ENCODE measurements at regions not wholly inside any gene's neighbourhood (a gene's known extent, or its start where the extent isn't known, plus 50 kb on each side); places are given as distances from the start of the nearest gene placed in this dataset.

- Histone ChIP-seq H4K20me1 (ENCODE audit: insufficient read depth, low read length) (no peaks in the 10 kb centered on the region), H2AFZ (ENCODE audit: low read depth, low read length) (no peak overlapping the region), H3K36me3 (ENCODE audit: insufficient read depth, low read length) (no peaks in the 10 kb centered on the region), H3K4me3 (ENCODE audit: low read depth in 1 of 2, low read length in 2 of 2) (no peak overlapping the region), H3K27me3 (ENCODE audit: insufficient read depth, low read length, poor library complexity) (no peaks in the 10 kb centered on the region), H3K9ac (ENCODE audit: low read depth, low read length) (no peak overlapping the region), H3K9me3 (ENCODE audit: insufficient read depth, low read length, severe bottlenecking) (no peaks in the 10 kb centered on the region), H3K79me2 (ENCODE audit: insufficient read depth, low read length) (no peaks in the 10 kb centered on the region), H3K27ac (ENCODE audit: low read length) (no peak overlapping the region), H3K4me2 (ENCODE audit: insufficient read depth, low read length) (no peak overlapping the region), H3K4me1 (ENCODE audit: insufficient read depth, low read length) (no peaks in the 10 kb centered on the region)
- TF ChIP-seq CTCF (IDR thresholded peaks at IDR 0.05; ENCODE audit: borderline replicate concordance, extremely low read depth, low read length, poor library complexity, severe bottlenecking), result no peak
- no peak for TF ChIP-seq EZH2 (IDR thresholded peaks at IDR 0.05; ENCODE audit: borderline replicate concordance, low read depth, low read length, severe bottlenecking)
- ATAC-seq (ENCODE audit: insufficient read depth, low read depth) (no peak), DNase-seq (no peak)
Measured at GRCh38 chr6:16832721-16833120, 71.5 kb upstream of the ATXN1 start.

GRCh38 chr6:16832043-16832567 is 70.8 kb upstream of the ATXN1 start:
- H3K36me3 ChIP-seq (ENCODE audit: insufficient read depth, low read length), result no peaks in the 10 kb centered on the region
- no peak for TF ChIP-seq EZH2 (IDR thresholded peaks at IDR 0.05; ENCODE audit: borderline replicate concordance, low read depth, low read length, severe bottlenecking)
- no peak for TF ChIP-seq CTCF (IDR thresholded peaks at IDR 0.05; ENCODE audit: borderline replicate concordance, extremely low read depth, low read length, poor library complexity, severe bottlenecking)
- no peaks in the 10 kb centered on the region for H4K20me1 ChIP-seq (ENCODE audit: insufficient read depth, low read length)
- H3K4me3 ChIP-seq (ENCODE audit: low read depth in 1 of 2, low read length in 2 of 2), result no peak overlapping the region
- H3K4me2 ChIP-seq (ENCODE audit: insufficient read depth, low read length), result no peak overlapping the region
- no peak for ATAC-seq (ENCODE audit: insufficient read depth, low read depth)
- no peaks in the 10 kb centered on the region for H3K79me2 ChIP-seq (ENCODE audit: insufficient read depth, low read length)
- no peak overlapping the region for H3K27ac ChIP-seq (ENCODE audit: low read length)
- H3K9ac ChIP-seq (ENCODE audit: low read depth, low read length), result no peak overlapping the region
- no peaks in the 10 kb centered on the region for H3K9me3 ChIP-seq (ENCODE audit: insufficient read depth, low read length, severe bottlenecking)
- no peaks in the 10 kb centered on the region for H3K27me3 ChIP-seq (ENCODE audit: insufficient read depth, low read length, poor library complexity)
- no peak overlapping the region for H2AFZ ChIP-seq (ENCODE audit: low read depth, low read length)
- no peak for DNase-seq
- no peaks in the 10 kb centered on the region for H3K4me1 ChIP-seq (ENCODE audit: insufficient read depth, low read length)

GRCh38 chr6:16831136-16831535 is 69.9 kb upstream of the ATXN1 start:
- DNase-seq (no peak), ATAC-seq (ENCODE audit: insufficient read depth, low read depth) (no peak)
- Histone ChIP-seq H3K27me3 (ENCODE audit: insufficient read depth, low read length, poor library complexity) (no peaks in the 10 kb centered on the region), H4K20me1 (ENCODE audit: insufficient read depth, low read length) (no peaks in the 10 kb centered on the region), H3K4me1 (ENCODE audit: insufficient read depth, low read length) (no peaks in the 10 kb centered on the region), H3K9ac (ENCODE audit: low read depth, low read length) (no peak overlapping the region), H3K4me2 (ENCODE audit: insufficient read depth, low read length) (no peak overlapping the region), H3K27ac (ENCODE audit: low read length) (no peak overlapping the region), H3K4me3 (ENCODE audit: low read depth in 1 of 2, low read length in 2 of 2) (no peak overlapping the region), H3K79me2 (ENCODE audit: insufficient read depth, low read length) (no peaks in the 10 kb centered on the region), H3K36me3 (ENCODE audit: insufficient read depth, low read length) (no peaks in the 10 kb centered on the region), H2AFZ (ENCODE audit: low read depth, low read length) (no peak overlapping the region), H3K9me3 (ENCODE audit: insufficient read depth, low read length, severe bottlenecking) (no peaks in the 10 kb centered on the region)
- TF ChIP-seq CTCF (IDR thresholded peaks at IDR 0.05; ENCODE audit: borderline replicate concordance, extremely low read depth, low read length, poor library complexity, severe bottlenecking), result no peak
- no peak for TF ChIP-seq EZH2 (IDR thresholded peaks at IDR 0.05; ENCODE audit: borderline replicate concordance, low read depth, low read length, severe bottlenecking)

GRCh38 chr6:16828058-16828457 is 66.8 kb upstream of the ATXN1 start:
- no peak overlapping the region for H3K4me3 ChIP-seq (ENCODE audit: low read depth in 1 of 2, low read length in 2 of 2)
- no peak overlapping the region for H3K4me2 ChIP-seq (ENCODE audit: insufficient read depth, low read length)
- no peaks in the 10 kb centered on the region for H3K36me3 ChIP-seq (ENCODE audit: insufficient read depth, low read length)
- no peaks in the 10 kb centered on the region for H4K20me1 ChIP-seq (ENCODE audit: insufficient read depth, low read length)
- ATAC-seq (ENCODE audit: insufficient read depth, low read depth) (no peak), DNase-seq (no peak)
- H3K4me1 ChIP-seq (ENCODE audit: insufficient read depth, low read length), result no peaks in the 10 kb centered on the region
- H3K9me3 ChIP-seq (ENCODE audit: insufficient read depth, low read length, severe bottlenecking), result no peaks in the 10 kb centered on the region
- H3K27ac ChIP-seq (ENCODE audit: low read length), result no peak overlapping the region
- no peaks in the 10 kb centered on the region for H3K79me2 ChIP-seq (ENCODE audit: insufficient read depth, low read length)
- H3K9ac ChIP-seq (ENCODE audit: low read depth, low read length), result no peak overlapping the region
- no peaks in the 10 kb centered on the region for H3K27me3 ChIP-seq (ENCODE audit: insufficient read depth, low read length, poor library complexity)
- no peak overlapping the region for H2AFZ ChIP-seq (ENCODE audit: low read depth, low read length)
- no peak for TF ChIP-seq EZH2 (IDR thresholded peaks at IDR 0.05; ENCODE audit: borderline replicate concordance, low read depth, low read length, severe bottlenecking)
- no peak for TF ChIP-seq CTCF (IDR thresholded peaks at IDR 0.05; ENCODE audit: borderline replicate concordance, extremely low read depth, low read length, poor library complexity, severe bottlenecking)
